H4 (cell line): ENCODE measurements at regions not wholly inside any gene's neighbourhood (a gene's known extent, or its start where the extent isn't known, plus 50 kb on each side); places are given as distances from the start of the nearest gene placed in this dataset.
A peak's percentile ranks its signal among the peaks of the same experiment; 100 is the strongest.
"Not testable (repeated sequence)": the region's sequence is repeated elsewhere in the genome, so short reads cannot be mapped to it uniquely, and the experiment has no call there.

ENCODE experiments used
- DNase-seq: peaks from one replicate; pipeline ENCODE4 v3.0.0-alpha.2; 2015; ENCODE audit warnings: low spot score

DNA sequence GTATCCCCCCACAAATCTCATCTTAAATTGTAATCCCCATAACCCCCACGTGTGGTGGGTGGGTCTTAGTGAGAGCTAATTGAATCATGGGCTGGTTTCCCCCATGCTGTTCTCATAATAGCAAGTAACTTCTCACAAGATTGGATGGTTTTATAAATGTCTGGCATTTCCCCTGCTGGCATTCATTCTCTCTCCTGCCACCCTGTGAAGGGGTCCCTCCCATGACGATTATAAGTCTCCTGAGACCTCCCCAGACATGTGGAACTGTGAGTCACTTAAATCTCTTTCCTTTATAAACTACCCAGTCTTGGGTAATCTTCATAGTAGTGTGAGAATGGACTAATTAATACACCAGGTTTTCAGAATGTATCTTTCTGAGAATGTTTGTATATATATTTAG, 1159.4 kb downstream of the FAM181B start:
- no peak for DNase-seq

DNA sequence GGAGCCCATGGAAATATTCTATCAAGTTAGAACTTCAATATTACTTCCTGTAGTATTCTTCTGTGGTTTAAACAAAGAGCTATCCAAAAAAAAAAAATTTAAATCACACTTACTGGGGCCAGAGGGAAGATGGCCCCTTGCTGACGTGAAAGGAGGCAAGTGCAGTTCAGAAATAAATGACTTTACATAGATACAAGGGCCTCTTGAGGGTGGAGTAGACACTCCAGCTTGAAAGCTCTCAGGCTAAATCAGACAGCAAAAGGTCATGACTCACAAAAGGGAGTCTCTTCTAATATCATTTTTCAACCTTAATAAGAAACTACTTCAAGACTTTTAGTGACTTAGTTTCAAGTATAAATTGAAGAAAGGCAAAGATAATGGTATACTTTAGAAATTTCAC, 1160.3 kb downstream of the FAM181B start:
- DNase-seq, result no peak

- no peak for DNase-seq
Measured at GRCh38 chr11:81570669-81571068, 1163.0 kb downstream of the FAM181B start.

DNA sequence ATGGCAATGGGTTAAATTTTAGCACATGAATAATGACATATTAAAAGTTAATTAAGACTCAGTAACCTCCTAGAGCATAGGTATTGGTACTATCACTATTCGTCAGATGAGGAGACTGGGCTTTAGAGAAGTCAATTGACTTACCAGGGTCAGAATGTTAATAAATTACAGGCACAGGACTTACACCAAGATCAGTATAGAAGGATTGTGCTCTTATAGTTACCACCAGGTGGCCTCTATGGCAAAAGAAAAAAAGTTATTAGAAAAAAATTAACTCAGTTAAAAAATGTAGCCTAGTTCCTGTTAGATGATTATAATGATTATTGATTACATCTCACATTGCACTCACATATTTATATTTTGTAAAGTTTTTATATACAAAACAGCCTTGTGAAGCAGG, 1163.7 kb downstream of the FAM181B start:
- no peak for DNase-seq

GRCh38 chr11:81568918-81569317, 1164.7 kb downstream of the FAM181B start:
- no peak for DNase-seq

DNA sequence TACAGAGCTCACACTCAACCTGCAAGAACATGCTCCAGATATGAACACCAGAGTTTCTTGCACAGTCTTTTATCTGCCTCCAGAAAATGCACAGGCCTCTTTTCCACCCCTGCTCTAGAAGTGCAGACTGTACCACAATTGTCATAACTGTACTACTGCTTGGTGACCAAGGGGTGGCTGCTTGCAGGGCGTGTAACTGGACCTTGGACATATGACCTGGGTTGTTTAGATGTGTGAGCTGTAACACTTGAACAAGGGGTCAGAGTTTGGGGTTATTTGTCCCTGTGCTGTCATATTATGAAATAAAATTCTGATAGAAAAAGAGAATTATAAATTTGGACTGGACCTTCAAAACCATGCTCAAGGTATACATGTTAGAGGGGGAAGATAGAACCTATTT, 1185.5 kb downstream of the FAM181B start:
- DNase-seq, result no peak

- not testable (repeated sequence) for DNase-seq
Measured at GRCh38 chr11:81539806-81540205, 1193.9 kb downstream of the FAM181B start.

DNA sequence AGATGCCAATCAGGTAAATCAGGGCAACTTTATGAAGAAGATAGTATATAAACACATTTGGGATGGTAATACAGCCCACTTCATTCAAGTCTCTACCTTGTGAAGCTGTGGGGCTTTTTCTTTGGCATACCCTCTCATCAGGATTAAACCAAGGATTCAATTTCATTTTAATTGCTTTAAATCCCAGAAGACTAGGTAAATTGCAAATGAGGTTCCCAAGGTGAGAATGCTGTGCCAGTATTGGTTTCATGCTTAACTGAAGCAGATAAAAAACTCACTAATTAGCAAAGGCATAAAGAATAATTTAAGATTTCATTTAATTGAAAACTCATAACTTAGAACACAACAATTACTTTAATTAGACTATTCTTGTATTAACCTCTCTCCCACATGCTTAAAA, 1218.1 kb downstream of the FAM181B start:
- no peak for DNase-seq

- DNase-seq, result peak; percentile 29
Measured at GRCh38 chr11:81497202-81497804, 1236.4 kb downstream of the FAM181B start.

GRCh38 chr11:81496601-81497000, 1237.1 kb downstream of the FAM181B start:
- no peak for DNase-seq

GRCh38 chr11:81495699-81496292, 1237.9 kb downstream of the FAM181B start:
- DNase-seq, result no peak

DNA sequence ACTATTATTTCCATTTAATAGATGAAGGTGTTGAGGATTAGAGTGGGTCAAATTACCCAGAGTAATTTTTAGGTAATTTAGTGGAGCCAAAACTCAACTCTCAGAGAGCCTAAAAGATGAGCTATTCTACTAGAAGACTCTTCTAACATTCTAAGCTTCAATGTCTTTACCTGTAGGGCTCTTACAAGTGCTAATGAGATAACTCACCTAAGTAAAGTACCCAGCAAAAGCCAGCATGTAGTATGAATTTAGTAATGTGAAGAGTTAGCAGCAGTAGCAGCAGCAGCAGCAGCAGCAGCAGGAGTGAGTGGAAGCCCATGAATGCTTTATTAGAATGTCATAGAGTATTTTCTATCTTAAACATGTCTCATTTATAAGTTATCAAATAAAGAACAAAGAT, 1239.2 kb downstream of the FAM181B start:
- DNase-seq, result no peak

DNA sequence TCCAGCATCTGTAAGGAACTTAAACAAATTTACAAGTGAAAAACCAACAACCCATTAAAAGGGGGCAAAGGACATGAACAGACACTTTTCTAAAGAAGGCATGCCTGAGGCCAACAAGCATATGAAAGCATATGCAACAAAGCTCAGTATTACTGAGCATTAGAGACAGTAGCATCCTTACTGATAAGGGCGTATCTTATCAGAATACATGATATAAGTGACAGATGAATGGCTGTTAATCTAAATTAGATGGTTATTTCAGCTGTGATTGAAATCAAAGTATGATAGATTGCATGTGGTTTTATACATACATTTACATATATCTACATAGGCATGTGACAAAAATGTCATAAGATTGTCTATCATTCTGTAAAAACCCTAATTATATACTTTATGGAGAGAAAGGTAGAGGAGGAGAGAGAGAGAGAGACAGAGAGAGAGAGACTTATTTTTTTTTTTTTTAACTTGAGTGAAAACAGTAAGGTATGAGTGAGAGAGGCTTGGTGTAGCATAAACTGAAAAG, 1240.7 kb downstream of the FAM181B start:
- no peak for DNase-seq

DNA sequence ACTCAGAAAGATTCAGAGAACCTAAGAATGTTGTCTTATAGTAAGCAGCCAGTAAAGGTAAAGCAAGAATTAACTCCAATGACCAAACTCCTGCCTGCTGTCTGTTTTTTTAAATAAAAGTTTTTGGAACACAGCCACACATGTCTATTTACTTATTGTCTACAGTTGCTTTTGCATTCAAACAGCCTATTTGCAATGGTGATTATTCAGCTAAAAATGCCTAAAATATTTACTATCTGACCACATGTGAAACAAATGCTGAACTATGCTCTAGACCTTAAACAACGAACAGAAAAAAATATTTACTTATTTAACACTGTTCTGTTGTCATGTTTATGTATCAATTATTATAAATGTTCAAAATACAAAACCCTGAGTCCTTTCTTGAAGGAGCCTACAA, 1246.6 kb downstream of the FAM181B start:
- no peak for DNase-seq

- no peak for DNase-seq
Measured at GRCh38 chr11:81484196-81484595, 1249.5 kb downstream of the FAM181B start.

DNA sequence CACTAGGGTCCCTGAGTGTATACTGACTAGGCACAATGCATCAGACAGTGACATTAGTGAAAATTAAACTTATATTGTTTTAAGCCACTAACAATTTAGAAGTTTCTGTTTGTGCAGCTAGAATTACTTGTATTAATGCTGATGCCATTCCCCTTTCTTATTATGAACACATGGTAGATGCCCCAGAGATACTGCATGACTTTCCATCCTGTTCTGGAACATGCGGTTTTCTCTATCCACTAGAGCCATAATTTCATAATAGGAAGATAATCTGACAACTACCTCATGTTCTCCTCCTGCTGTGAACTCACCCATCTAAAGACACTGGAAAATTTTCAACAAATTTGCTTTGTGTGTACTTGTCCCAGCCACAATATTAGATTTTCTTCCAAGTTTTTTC, 1256.4 kb downstream of the FAM181B start:
- no peak for DNase-seq

DNA sequence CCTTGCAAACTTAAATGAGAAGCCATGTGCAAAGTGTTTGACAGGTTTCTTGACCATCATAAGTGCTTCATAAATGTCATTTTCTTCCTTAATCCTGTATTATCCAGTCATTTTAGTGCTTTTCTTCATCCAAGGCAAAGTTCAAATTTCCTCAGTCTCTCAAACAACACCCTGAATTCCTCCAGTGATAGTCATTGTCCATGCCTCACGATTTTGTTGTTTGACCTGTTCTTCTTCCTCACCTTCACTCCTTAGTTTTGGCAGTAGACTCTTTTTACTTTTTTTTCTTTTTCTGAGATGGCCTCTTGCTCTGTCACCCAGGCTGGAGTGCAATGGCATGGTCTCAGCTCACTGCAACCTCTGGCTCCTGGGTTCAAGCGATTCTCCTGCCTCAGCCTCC, 1257.3 kb downstream of the FAM181B start:
- no peak for DNase-seq

GRCh38 chr11:81472646-81473045, 1261.0 kb downstream of the FAM181B start:
- no peak for DNase-seq

- no peak for DNase-seq
Measured at GRCh38 chr11:81470446-81470845, 1263.2 kb downstream of the FAM181B start.

DNA sequence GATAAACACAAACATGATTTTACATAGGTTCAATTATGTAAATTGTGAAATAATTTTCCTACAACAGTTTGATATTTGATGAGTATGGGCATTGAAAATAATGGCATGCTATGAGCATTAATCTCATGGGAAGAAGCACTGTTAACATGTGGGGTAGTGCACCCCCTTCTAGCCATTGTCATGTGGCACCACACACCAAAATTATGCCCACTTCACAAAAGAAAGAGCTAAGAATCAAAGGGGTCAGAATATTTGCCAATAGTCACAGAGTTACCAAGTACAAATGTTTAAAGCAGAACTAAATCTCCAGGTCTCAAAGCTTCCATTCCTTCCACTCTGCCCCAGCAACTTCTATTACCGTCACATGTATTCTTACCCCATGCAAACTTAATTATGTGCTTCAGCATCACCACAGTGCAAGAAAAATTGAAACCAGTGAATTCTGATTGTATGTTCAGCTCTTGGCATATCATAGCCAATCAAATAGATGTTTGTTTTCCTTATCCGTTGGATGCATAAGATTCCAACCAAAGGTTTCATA, 1273.8 kb downstream of the FAM181B start:
- no peak for DNase-seq

GRCh38 chr11:81449588-81450156, 1284.0 kb downstream of the FAM181B start:
- peak; percentile 41 for DNase-seq

DNA sequence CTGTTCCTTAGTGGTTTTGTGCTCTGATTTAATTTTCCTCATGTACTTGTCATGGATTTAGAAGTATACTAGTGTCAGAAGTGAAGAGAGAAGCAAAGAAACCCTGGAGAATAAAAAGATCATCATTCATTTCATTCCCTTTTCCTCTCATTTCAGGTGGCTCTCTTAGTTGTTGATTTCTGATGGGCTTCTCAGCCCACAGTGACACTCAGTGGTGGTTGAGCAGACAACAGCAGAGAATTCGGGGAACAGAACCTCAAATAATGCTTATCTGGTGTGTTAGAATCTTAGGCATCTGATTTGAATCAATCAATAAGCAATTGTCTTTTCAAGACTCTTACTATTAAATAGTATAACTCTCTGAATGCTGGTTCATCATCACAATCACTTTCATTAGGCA, 1289.4 kb downstream of the FAM181B start:
- DNase-seq, result no peak

- no peak for DNase-seq
Measured at GRCh38 chr11:81432333-81432732, 1301.3 kb downstream of the FAM181B start.
